ENCODE measurements at regions not wholly inside any gene's neighbourhood (a gene's known extent, or its start where the extent isn't known, plus 50 kb on each side); places are given as distances from the start of the nearest gene placed in this dataset.
A peak's percentile ranks its signal among the peaks of the same experiment; 100 is the strongest.

- Mint-ChIP-seq H3K4me1 (ENCODE audit: unreplicated experiment) (no peaks in the 10 kb centered on the region), H3K27me3 (ENCODE audit: unreplicated experiment) (no peaks in the 10 kb centered on the region), H3K27ac (ENCODE audit: unreplicated experiment) (no peak overlapping the region), H3K4me3 (ENCODE audit: unreplicated experiment) (peak overlapping the region; percentile 8), H3K9me3 (ENCODE audit: unreplicated experiment) (peaks cover 6% of the 10 kb centered on the region), H3K36me3 (ENCODE audit: low read depth, unreplicated experiment) (peaks cover 16% of the 10 kb centered on the region)
- TF ChIP-seq, protein P1, sequence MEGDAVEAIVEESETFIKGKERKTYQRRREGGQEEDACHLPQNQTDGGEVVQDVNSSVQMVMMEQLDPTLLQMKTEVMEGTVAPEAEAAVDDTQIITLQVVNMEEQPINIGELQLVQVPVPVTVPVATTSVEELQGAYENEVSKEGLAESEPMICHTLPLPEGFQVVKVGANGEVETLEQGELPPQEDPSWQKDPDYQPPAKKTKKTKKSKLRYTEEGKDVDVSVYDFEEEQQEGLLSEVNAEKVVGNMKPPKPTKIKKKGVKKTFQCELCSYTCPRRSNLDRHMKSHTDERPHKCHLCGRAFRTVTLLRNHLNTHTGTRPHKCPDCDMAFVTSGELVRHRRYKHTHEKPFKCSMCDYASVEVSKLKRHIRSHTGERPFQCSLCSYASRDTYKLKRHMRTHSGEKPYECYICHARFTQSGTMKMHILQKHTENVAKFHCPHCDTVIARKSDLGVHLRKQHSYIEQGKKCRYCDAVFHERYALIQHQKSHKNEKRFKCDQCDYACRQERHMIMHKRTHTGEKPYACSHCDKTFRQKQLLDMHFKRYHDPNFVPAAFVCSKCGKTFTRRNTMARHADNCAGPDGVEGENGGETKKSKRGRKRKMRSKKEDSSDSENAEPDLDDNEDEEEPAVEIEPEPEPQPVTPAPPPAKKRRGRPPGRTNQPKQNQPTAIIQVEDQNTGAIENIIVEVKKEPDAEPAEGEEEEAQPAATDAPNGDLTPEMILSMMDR (IDR thresholded peaks at IDR 0.05; ENCODE audit: unreplicated experiment), result no peak
- peak; percentile 10 for DNase-seq (ENCODE audit: low spot score)
Observed at GRCh38 chr18:53944721-53945120, 279.7 kb downstream of the MBD2 start.

- H3K27ac Mint-ChIP-seq (ENCODE audit: unreplicated experiment), result no peak overlapping the region
- H3K4me3 Mint-ChIP-seq (ENCODE audit: unreplicated experiment), result no peak overlapping the region
- peaks cover 6% of the 10 kb centered on the region for H3K9me3 Mint-ChIP-seq (ENCODE audit: unreplicated experiment)
- H3K27me3 Mint-ChIP-seq (ENCODE audit: unreplicated experiment), result no peaks in the 10 kb centered on the region
- H3K4me1 Mint-ChIP-seq (ENCODE audit: unreplicated experiment), result no peaks in the 10 kb centered on the region
- DNase-seq (ENCODE audit: low spot score), result no peak
- H3K36me3 Mint-ChIP-seq (ENCODE audit: low read depth, unreplicated experiment), result peaks cover 16% of the 10 kb centered on the region
- TF ChIP-seq, protein P1 (IDR thresholded peaks at IDR 0.05; ENCODE audit: unreplicated experiment), result no peak
Observed at GRCh38 chr18:53943326-53943860, 281.1 kb downstream of the MBD2 start.

DNA sequence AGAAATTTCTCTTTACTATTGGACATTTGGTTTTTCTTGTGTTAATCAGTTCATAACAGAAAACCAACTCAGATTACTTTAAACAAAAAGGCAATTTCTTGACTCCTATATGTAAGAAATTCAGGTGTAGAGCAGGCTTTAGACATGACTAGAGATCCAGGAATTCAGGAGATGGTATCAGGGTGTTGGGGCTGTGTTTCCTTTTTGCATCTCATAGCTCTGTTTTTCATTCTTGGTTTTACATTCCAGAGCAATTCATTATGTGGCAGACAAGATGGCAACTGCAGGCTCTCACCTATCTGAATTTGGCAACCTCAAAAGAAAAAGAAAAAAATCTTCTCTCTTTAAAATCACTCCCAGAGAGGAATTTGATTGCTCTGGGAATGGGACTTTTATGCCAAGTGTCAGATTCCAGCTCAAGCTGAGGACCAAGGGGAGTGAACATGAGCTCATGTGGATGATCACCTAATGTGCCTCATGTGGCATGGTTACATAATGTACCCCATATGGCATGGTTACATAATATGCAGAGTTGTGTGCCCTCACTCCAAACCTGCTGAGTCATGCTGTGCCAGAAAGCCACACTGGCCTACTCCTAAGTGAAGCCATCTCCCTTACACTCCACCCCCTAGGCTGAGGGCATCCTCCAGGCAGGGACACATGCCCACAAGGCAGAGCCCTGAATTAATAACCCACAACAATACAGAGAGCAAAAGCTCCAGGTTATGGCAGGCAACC is 282.7 kb downstream of the MBD2 start:
- H3K4me1 Mint-ChIP-seq (ENCODE audit: unreplicated experiment), result peaks cover 8% of the 10 kb centered on the region
- H3K27ac Mint-ChIP-seq (ENCODE audit: unreplicated experiment), result no peak overlapping the region
- peaks cover 16% of the 10 kb centered on the region for H3K36me3 Mint-ChIP-seq (ENCODE audit: low read depth, unreplicated experiment)
- no peak for DNase-seq (ENCODE audit: low spot score)
- peaks cover 6% of the 10 kb centered on the region for H3K9me3 Mint-ChIP-seq (ENCODE audit: unreplicated experiment)
- no peaks in the 10 kb centered on the region for H3K27me3 Mint-ChIP-seq (ENCODE audit: unreplicated experiment)
- TF ChIP-seq, protein P1 (IDR thresholded peaks at IDR 0.05; ENCODE audit: unreplicated experiment), result no peak
- no peak overlapping the region for H3K4me3 Mint-ChIP-seq (ENCODE audit: unreplicated experiment)

GRCh38 chr18:53937037-53937436 is 287.4 kb downstream of the MBD2 start:
- Mint-ChIP-seq H3K27me3 (ENCODE audit: unreplicated experiment) (no peaks in the 10 kb centered on the region), H3K4me3 (ENCODE audit: unreplicated experiment) (no peak overlapping the region), H3K4me1 (ENCODE audit: unreplicated experiment) (peaks cover 11% of the 10 kb centered on the region), H3K36me3 (ENCODE audit: low read depth, unreplicated experiment) (peaks cover 7% of the 10 kb centered on the region), H3K27ac (ENCODE audit: unreplicated experiment) (peak overlapping the region; percentile 8), H3K9me3 (ENCODE audit: unreplicated experiment) (no peaks in the 10 kb centered on the region)
- no peak for DNase-seq (ENCODE audit: low spot score)
- TF ChIP-seq, protein P1 (IDR thresholded peaks at IDR 0.05; ENCODE audit: unreplicated experiment), result no peak

GRCh38 chr18:53935803-53936202 is 288.7 kb downstream of the MBD2 start:
- H3K4me1 Mint-ChIP-seq (ENCODE audit: unreplicated experiment), result peaks cover 11% of the 10 kb centered on the region

More at GRCh38 chr18:53935803-53936202, 288.7 kb downstream of the MBD2 start:
- no peaks in the 10 kb centered on the region for H3K36me3 Mint-ChIP-seq (ENCODE audit: low read depth, unreplicated experiment)
- H3K9me3 Mint-ChIP-seq (ENCODE audit: unreplicated experiment), result no peaks in the 10 kb centered on the region
- no peak for DNase-seq (ENCODE audit: low spot score)
- no peak overlapping the region for H3K27ac Mint-ChIP-seq (ENCODE audit: unreplicated experiment)
- no peak overlapping the region for H3K4me3 Mint-ChIP-seq (ENCODE audit: unreplicated experiment)
- H3K27me3 Mint-ChIP-seq (ENCODE audit: unreplicated experiment), result no peaks in the 10 kb centered on the region
- TF ChIP-seq, protein P1 (IDR thresholded peaks at IDR 0.05; ENCODE audit: unreplicated experiment), result no peak

Measured in endothelial cell (in vitro differentiated cells).